HG02623 (cell line): ENCODE measurements at regions not wholly inside any gene's neighbourhood (a gene's known extent, or its start where the extent isn't known, plus 50 kb on each side); places are given as distances from the start of the nearest gene placed in this dataset.

Source experiments
- ATAC-seq: cut with Tn5 transposase; IDR thresholded peaks from one replicate; pipeline ENCODE4 v1.9.1; 2021; ENCODE audit warnings: moderate library complexity; ENCODE audit not compliant: unreplicated experiment

DNA sequence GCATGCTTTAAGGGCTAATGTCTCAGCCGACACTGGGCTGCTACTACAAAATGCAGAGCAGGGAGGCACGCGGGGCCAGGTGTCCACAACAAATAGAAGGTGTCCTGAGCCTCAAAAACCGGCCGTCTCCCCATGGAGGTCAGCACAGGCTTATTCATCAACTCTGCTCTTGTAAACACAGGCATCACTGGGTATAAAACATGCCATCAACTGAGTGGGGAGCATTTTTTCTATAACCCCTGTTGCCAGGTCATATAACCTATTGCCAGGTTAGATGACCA is 271.6 kb downstream of the AUH start:
- ATAC-seq = no peak

- no peak for ATAC-seq
These were observed 269.5 kb downstream of the AUH start for GRCh38 chr9:91092214-91092613.

- no peak for ATAC-seq
These were observed 267.2 kb downstream of the AUH start for GRCh38 chr9:91094324-91095088.

GRCh38 chr9:91098203-91098850 is 263.4 kb downstream of the AUH start:
- no peak for ATAC-seq

GRCh38 chr9:91099436-91099835 is 262.3 kb downstream of the AUH start:
- no peak for ATAC-seq

DNA sequence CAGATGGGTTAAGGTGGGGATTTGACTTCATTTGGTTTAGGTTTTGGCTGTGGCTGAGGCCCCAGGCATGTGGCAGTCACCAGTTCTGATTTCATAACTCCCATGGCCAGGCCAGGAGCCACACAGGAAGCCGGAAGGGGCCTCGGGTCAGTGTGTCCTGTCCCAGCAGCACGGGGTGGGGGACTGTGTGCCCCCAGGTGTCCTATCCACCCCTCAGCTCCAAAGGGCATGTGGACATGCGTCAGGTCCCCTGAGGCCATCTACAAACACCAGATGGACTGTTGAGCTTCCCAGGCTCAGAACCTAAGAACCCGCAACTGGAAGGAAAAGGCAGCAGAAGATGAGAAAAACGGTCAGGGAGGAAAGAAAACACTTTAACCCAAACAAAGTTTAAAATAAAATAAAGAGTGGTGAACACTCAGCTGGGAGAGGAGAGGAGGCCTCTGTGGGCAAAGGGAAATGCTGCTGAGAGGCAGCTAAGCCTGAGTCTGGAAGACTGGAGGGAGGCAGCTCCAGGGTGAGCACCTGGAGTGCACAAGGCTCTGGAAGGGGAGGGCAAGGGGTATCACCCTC is 260.8 kb downstream of the AUH start:
- ATAC-seq = no peak

- no peak for ATAC-seq
These were observed 260.0 kb downstream of the AUH start for GRCh38 chr9:91101611-91102168.

- no peak for ATAC-seq
These were observed 259.4 kb downstream of the AUH start for GRCh38 chr9:91102269-91102668.

DNA sequence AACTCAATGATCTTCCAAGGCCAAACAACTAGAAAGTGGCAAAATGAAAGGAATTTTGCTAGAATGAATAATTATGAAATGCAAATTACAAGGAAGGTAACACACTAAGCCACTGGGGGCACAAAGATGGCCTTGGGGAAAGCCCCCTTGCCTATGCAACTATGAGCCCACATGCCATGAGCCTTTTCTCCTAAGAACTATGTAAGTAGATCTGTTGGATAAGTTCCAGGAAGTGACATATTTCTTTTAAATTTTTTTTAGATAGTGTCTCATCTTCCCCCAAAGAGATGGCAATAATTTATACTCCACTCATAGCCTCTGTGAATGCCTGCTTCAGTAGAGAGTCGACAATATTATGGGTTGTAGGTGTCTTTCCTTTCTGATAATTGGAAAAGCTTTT is 257.8 kb downstream of the AUH start:
- ATAC-seq = no peak

DNA sequence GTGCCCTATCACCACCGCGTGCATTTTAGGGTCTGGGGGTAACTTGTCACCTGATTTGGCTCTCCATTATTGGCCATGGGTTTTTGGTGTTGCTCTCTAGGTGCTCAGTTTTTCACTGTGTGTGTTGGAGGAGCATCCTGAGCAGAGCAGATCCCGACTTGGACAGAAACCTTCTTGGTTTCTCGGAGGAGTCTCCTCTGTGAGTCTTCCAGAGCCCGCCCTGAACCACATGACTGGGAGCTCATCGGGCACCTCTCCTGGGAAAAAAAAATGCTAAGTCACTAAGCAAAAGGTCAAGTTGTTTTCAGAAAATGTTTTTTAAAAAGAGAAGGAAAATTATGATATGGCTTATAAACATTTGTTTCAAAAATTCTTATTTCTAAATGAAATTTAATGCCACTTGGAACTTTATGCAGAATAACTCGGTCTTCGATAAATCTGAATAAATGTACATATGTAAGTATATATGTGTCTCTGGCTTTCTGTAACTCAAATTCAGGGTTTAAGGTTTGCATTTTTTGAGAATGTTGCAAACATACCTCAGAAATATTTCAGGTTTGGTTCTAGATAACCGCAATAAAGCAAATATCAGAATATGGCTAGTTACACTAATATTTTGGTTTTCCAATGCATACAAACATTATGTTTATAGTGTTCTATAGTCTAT is 255.2 kb downstream of the AUH start:
- no peak for ATAC-seq

DNA sequence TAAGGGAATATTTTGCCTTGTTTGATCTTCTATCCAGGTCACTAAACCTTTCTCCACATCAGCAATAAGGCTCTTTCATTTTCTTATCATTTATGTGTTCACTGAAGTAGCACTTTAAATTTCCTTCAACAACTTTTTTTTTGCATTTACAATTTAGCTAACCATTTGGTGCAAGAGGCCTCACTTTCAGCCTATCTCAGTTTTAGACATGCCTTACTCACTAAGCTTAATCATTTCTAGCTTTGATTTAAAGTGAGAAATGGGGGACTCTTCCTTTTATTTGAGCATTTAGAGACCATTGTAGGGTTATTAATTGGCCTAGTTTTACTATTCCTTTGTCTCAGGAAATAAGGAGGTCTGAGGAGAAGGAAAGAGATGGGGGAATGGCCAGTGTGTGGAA is 250.5 kb downstream of the AUH start:
- no peak for ATAC-seq

GRCh38 chr9:91111876-91112275 is 249.8 kb downstream of the AUH start:
- no peak for ATAC-seq

DNA sequence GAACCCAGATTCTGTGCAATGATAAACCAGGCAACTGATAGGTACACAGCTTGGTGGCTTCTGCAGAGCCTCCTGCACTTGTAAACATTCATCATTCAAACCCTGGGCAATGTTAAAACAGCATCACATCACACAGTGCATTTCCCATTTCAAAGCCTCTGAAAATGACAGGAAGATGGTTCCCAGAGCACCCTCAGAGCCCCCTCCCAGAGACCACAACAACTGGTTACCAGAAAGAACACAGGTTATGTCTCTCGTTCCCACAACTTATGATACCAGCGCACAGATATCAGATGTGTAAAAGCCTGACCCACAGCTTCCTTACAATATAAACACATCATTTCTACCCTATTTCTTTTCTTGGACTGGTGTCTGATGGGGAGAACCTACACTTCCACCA is 248.7 kb downstream of the AUH start:
- no peak for ATAC-seq

DNA sequence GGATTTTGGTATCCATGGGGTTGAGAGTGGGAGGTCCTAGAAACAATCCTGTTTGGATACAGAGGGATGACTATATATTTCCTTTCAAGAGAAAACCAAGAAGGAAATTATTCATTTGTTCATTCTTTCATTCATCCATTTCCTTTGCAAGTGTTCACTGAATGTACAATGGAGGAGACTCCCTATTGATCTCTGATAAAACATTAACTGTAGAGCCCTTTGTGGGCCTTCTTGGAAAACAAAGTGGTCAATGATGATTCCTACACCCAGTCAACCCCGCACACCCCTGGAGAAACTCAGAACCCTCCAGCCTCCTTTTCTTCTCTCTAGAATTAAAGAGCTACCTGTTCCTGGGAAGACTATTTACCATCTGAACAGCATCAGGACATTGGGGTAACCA is 247.3 kb downstream of the AUH start:
- ATAC-seq = no peak

DNA sequence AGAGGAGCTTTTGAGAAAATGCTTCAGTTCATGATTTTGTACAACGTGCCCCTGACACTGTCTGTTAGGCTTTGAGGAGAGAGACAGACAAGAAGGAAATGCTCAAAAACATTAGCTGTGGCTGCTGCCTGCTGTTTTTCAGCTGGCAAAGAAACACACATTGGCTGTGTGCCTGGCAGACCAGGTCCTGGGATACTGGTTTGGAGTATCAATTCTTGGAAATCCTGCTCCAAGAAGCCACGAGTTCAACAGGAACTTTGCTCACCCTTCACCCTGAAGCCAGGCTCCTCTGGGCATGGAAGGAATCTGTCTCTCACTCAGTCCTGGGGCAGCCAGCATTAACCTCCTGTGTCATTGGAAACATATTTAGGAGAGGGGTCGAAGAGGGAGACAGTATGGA is 245.5 kb downstream of the AUH start:
- no peak for ATAC-seq

DNA sequence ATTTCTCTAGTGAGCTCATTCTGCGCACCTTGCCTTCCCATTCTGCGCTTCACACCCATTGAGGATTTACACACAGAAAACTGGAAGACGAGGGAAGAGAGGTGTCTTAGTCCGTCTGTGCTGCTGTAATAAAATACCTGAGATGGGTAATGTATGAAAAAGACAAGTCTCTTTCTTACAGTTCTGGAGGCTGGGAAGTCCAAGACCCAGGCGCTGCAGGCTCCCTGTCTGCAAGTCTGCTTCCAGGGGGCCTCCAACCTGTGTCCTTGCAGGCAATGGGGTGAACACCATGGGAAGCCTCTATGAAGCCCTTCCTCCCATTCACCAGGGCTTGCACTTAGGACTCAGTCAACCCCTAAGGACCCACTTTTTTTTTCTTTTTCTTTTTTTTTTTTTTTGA is 245.0 kb downstream of the AUH start:
- ATAC-seq = no peak

DNA sequence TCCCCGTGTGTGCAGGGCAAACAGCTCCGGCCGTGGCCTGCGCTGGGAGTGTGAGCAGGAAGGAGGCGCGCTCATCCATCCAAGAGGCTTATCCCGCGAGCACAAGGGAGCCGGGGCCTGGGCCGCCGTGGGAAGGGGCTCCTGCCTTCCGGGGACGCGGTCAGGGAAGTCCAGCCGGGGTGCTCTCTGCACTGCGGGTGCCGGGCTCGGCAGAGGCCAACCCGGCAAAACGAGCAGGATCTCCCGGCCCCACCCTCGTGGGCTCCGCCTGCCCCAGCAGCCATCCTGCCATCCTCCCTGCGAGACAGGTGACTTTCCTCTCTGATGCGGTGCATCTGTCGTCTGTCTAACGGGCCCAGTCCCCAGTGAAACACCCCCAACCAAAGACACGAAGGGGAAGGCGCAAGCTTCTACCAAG is 244.2 kb downstream of the AUH start:
- no peak for ATAC-seq

GRCh38 chr9:91117959-91118703 is 243.6 kb downstream of the AUH start:
- ATAC-seq = no peak

DNA sequence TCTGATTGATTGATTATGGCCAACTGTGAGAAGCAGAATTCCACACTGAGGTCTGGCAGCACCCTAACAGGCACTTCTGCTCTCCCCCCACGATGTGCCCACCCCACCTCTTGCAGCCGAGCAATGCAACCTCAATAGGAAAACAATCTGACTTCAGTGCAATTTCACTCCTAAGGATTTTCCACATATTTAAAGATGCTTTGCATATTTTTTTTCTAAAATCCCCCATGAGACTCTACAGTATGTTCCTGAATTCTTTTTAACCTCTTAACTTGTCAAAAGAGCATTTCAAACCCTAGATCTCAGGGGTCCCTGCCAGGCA is 243.1 kb downstream of the AUH start:
- ATAC-seq = no peak

DNA sequence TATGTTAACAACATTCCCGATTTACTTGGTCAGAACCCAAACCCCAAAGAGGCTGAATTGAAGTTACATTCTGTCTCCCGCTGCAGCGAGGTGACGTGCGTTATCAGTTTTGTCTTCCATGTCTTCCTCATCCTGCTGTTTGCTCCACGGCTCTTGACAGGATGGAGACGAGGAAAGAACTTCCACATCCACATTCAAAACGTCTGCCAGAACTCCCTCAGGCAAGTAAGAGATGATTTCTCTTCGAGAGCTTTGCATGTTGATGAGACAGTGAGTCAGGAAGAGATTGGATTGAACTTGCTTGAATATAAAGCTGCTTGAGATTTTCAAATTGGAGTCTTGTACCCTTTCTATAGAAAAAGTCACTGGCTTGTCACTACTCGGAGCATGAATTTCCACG is 242.6 kb downstream of the AUH start:
- no peak for ATAC-seq

DNA sequence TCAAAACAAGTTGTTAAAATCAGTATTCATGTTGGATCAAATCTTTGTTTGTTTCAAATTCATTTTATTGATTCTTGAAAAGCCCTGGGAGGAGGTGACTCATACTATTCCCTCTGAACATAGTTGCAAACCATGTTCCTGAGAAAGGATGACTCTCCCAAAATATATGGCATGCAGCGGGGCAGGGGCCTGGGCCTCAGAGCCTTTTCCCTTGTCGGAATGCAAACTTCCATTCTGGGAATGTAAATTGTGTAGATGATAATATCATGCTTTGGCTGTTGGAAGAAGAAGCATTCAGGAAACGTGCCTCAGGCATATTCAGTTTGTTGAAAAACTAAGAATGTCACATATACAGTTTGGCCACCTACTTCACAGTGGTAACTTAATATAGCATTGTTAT is 242.0 kb downstream of the AUH start:
- no peak for ATAC-seq
